ENCODE measurements at regions not wholly inside any gene's neighbourhood (a gene's known extent, or its start where the extent isn't known, plus 50 kb on each side); places are given as distances from the start of the nearest gene placed in this dataset.

GRCh38 chr1:106224426-106224825 is 832.0 kb upstream of the PRMT6 start:
- TF ChIP-seq CTCF (IDR thresholded peaks at IDR 0.05; ENCODE audit: insufficient read depth, low read length): no peak
- no peak for TF ChIP-seq POLR2AphosphoS5 (IDR thresholded peaks at IDR 0.05; ENCODE audit: low read depth)
- no peak for TF ChIP-seq GABPA (IDR thresholded peaks at IDR 0.05; ENCODE audit: low read depth)
- no peak for TF ChIP-seq SPI1 (IDR thresholded peaks at IDR 0.05; ENCODE audit: borderline replicate concordance, low read depth)
- TF ChIP-seq REST (IDR thresholded peaks at IDR 0.05; ENCODE audit: insufficient replicate concordance, low read depth): no peak
